GM12892 (cell line): ENCODE measurements at regions not wholly inside any gene's neighbourhood (a gene's known extent, or its start where the extent isn't known, plus 50 kb on each side); places are given as distances from the start of the nearest gene placed in this dataset.

Experiments used
- POLR2A ChIP-seq: IDR thresholded peaks from 2 replicates; pipeline ENCODE4 v1.6.1; 2011; ENCODE audit warnings: low read depth, low read length, control low read depth
- POLR2AphosphoS5 ChIP-seq: IDR thresholded peaks from 2 replicates; pipeline ENCODE4 v1.6.1; 2011; ENCODE audit warnings: low read depth, low read length, control low read depth
- TAF1 ChIP-seq: IDR thresholded peaks from 2 replicates; pipeline ENCODE4 v1.6.1; 2011; ENCODE audit warnings: low read depth, mild to moderate bottlenecking, control low read depth, low read length, borderline replicate concordance

GRCh38 chr2:83142934-83143333 is 1316.1 kb downstream of the SUCLG1 start:
- no peak for TF ChIP-seq POLR2AphosphoS5
- no peak for TF ChIP-seq POLR2A
- TF ChIP-seq TAF1, result no peak
